NCI-H1930 (cell line): ENCODE measurements at regions not wholly inside any gene's neighbourhood (a gene's known extent, or its start where the extent isn't known, plus 50 kb on each side); places are given as distances from the start of the nearest gene placed in this dataset.
"Not testable (repeated sequence)": the region's sequence is repeated elsewhere in the genome, so short reads cannot be mapped to it uniquely, and the experiment has no call there.

Experiments used
- DNase-seq, 2 experiments: peaks; one replicate each; lab custom pipeline; 2025; lab: John Stamatoyannopoulos, UW

- DNase-seq, result no peak
These were observed 1098.6 kb downstream of the TAF11L14 start for GRCh38 chr5:18732556-18733479.

- no peak for DNase-seq
These were observed 1101.8 kb downstream of the TAF11L14 start for GRCh38 chr5:18736051-18736398.

- DNase-seq, result not testable (repeated sequence)
These were observed 1102.5 kb downstream of the TAF11L14 start for GRCh38 chr5:18736736-18737135.

- no peak for DNase-seq
These were observed 1106.0 kb downstream of the TAF11L14 start for GRCh38 chr5:18740301-18740700.

GRCh38 chr5:18742830-18743229, 1108.6 kb downstream of the TAF11L14 start:
- DNase-seq, result no peak

GRCh38 chr5:18744441-18744840, 1110.2 kb downstream of the TAF11L14 start:
- DNase-seq, result no peak

- DNase-seq, result no peak
These were observed 1111.1 kb downstream of the TAF11L14 start for GRCh38 chr5:18745042-18745987.

- no peak for DNase-seq
These were observed 1111.8 kb downstream of the TAF11L14 start for GRCh38 chr5:18745988-18746615.

- DNase-seq, result no peak
These were observed 1115.5 kb downstream of the TAF11L14 start for GRCh38 chr5:18749763-18750162.

GRCh38 chr5:18752317-18752716, 1118.1 kb downstream of the TAF11L14 start:
- no peak for DNase-seq

- DNase-seq, result no peak
These were observed 1119.9 kb downstream of the TAF11L14 start for GRCh38 chr5:18754201-18754600.

GRCh38 chr5:18761801-18762200, 1127.5 kb downstream of the TAF11L14 start:
- DNase-seq, result no peak

GRCh38 chr5:18764161-18764560, 1129.9 kb downstream of the TAF11L14 start:
- DNase-seq, result no peak

GRCh38 chr5:18765304-18765703, 1131.0 kb downstream of the TAF11L14 start:
- no peak for DNase-seq

- DNase-seq, result no peak
These were observed 1136.9 kb downstream of the TAF11L14 start for GRCh38 chr5:18771097-18771610.

- DNase-seq, result peak in 1 of 2 experiments; percentile 16
These were observed 1138.2 kb downstream of the TAF11L14 start for GRCh38 chr5:18772475-18772874.

- no peak for DNase-seq
These were observed 1144.0 kb downstream of the TAF11L14 start for GRCh38 chr5:18778225-18778624.

- no peak for DNase-seq
These were observed 1155.1 kb downstream of the TAF11L14 start for GRCh38 chr5:18789218-18789998.

GRCh38 chr5:18792145-18792544, 1157.9 kb downstream of the TAF11L14 start:
- DNase-seq, result no peak

- DNase-seq, result no peak
These were observed 1163.0 kb downstream of the TAF11L14 start for GRCh38 chr5:18797222-18797621.

- no peak for DNase-seq
These were observed 1163.8 kb downstream of the TAF11L14 start for GRCh38 chr5:18798058-18798457.
